ENCODE measurements at regions not wholly inside any gene's neighbourhood (a gene's known extent, or its start where the extent isn't known, plus 50 kb on each side); places are given as distances from the start of the nearest gene placed in this dataset.

GRCh38 chr4:96936886-96937285 lies 1097.0 kb downstream of the PDHA2 start:
- H3K4me1 ChIP-seq (ENCODE audit: insufficient read depth, low read length, poor library complexity, severe bottlenecking), result no peaks in the 10 kb centered on the region
- H3F3A ChIP-seq (ENCODE audit: low read depth), result no peaks in the 10 kb centered on the region
- no peak overlapping the region for H2AFZ ChIP-seq (ENCODE audit: low read length)
- H3K27me3 ChIP-seq (ENCODE audit: insufficient read depth, low read length, poor library complexity, severe bottlenecking), result no peaks in the 10 kb centered on the region
- no peaks in the 10 kb centered on the region for H3K79me2 ChIP-seq (ENCODE audit: insufficient read depth, low read length)
- H3K9me3 ChIP-seq (ENCODE audit: insufficient read depth, low read depth, low read length), result no peaks in the 10 kb centered on the region
- no peak overlapping the region for H3K4me3 ChIP-seq (ENCODE audit: low read length, poor library complexity, severe bottlenecking)
- TF ChIP-seq CTCF (conservative IDR thresholded peaks at IDR 0.05; ENCODE audit: low read length) (no peak), EZH2phosphoT487 (IDR thresholded peaks at IDR 0.05; ENCODE audit: borderline replicate concordance) (no peak)
- no peaks in the 10 kb centered on the region for H3K9me2 ChIP-seq (replicated peaks; ENCODE audit: low read depth, low read length)
- H3K4me2 ChIP-seq (ENCODE audit: low read depth, low read length, poor library complexity, severe bottlenecking), result no peak overlapping the region
- H4K20me1 ChIP-seq (ENCODE audit: insufficient read depth, low read length, poor library complexity, severe bottlenecking), result no peaks in the 10 kb centered on the region
- no peaks in the 10 kb centered on the region for H3K36me3 ChIP-seq (ENCODE audit: insufficient read depth, low read length)
- no peak overlapping the region for H3K9ac ChIP-seq (ENCODE audit: low read depth, low read length, poor library complexity, severe bottlenecking)

GRCh38 chr4:96946552-96946951 lies 1106.7 kb downstream of the PDHA2 start:
- no peak overlapping the region for H3K4me3 ChIP-seq (ENCODE audit: low read length, poor library complexity, severe bottlenecking)
- no peaks in the 10 kb centered on the region for H3F3A ChIP-seq (ENCODE audit: low read depth)
- H3K9ac ChIP-seq (ENCODE audit: low read depth, low read length, poor library complexity, severe bottlenecking), result no peak overlapping the region
- no peaks in the 10 kb centered on the region for H3K27me3 ChIP-seq (ENCODE audit: insufficient read depth, low read length, poor library complexity, severe bottlenecking)
- no peak overlapping the region for H3K4me2 ChIP-seq (ENCODE audit: low read depth, low read length, poor library complexity, severe bottlenecking)
- H3K9me2 ChIP-seq (replicated peaks; ENCODE audit: low read depth, low read length), result no peaks in the 10 kb centered on the region
- TF ChIP-seq CTCF (conservative IDR thresholded peaks at IDR 0.05; ENCODE audit: low read length) (no peak), EZH2phosphoT487 (IDR thresholded peaks at IDR 0.05; ENCODE audit: borderline replicate concordance) (no peak)
- no peaks in the 10 kb centered on the region for H3K36me3 ChIP-seq (ENCODE audit: insufficient read depth, low read length)
- H3K79me2 ChIP-seq (ENCODE audit: insufficient read depth, low read length), result no peaks in the 10 kb centered on the region
- no peaks in the 10 kb centered on the region for H4K20me1 ChIP-seq (ENCODE audit: insufficient read depth, low read length, poor library complexity, severe bottlenecking)
- peaks cover 10% of the 10 kb centered on the region for H3K4me1 ChIP-seq (ENCODE audit: insufficient read depth, low read length, poor library complexity, severe bottlenecking)
- H3K9me3 ChIP-seq (ENCODE audit: insufficient read depth, low read depth, low read length), result no peaks in the 10 kb centered on the region
- no peak overlapping the region for H2AFZ ChIP-seq (ENCODE audit: low read length)

- no peaks in the 10 kb centered on the region for H3K27me3 ChIP-seq (ENCODE audit: insufficient read depth, low read length, poor library complexity, severe bottlenecking)
- no peak overlapping the region for H3K4me2 ChIP-seq (ENCODE audit: low read depth, low read length, poor library complexity, severe bottlenecking)
- TF ChIP-seq CTCF (conservative IDR thresholded peaks at IDR 0.05; ENCODE audit: low read length), result no peak
- H3K9me2 ChIP-seq (replicated peaks; ENCODE audit: low read depth, low read length), result no peaks in the 10 kb centered on the region
- no peaks in the 10 kb centered on the region for H3F3A ChIP-seq (ENCODE audit: low read depth)
- H4K20me1 ChIP-seq (ENCODE audit: insufficient read depth, low read length, poor library complexity, severe bottlenecking), result no peaks in the 10 kb centered on the region
- no peak overlapping the region for H2AFZ ChIP-seq (ENCODE audit: low read length)
- H3K79me2 ChIP-seq (ENCODE audit: insufficient read depth, low read length), result no peaks in the 10 kb centered on the region
- peaks cover 23% of the 10 kb centered on the region for H3K4me1 ChIP-seq (ENCODE audit: insufficient read depth, low read length, poor library complexity, severe bottlenecking)
- no peaks in the 10 kb centered on the region for H3K9me3 ChIP-seq (ENCODE audit: insufficient read depth, low read depth, low read length)
- no peak overlapping the region for H3K9ac ChIP-seq (ENCODE audit: low read depth, low read length, poor library complexity, severe bottlenecking)
- no peaks in the 10 kb centered on the region for H3K36me3 ChIP-seq (ENCODE audit: insufficient read depth, low read length)
- H3K4me3 ChIP-seq (ENCODE audit: low read length, poor library complexity, severe bottlenecking), result no peak overlapping the region
Measured at GRCh38 chr4:96952610-96953009, 1112.7 kb downstream of the PDHA2 start.
